ENCODE measurements at regions not wholly inside any gene's neighbourhood (a gene's known extent, or its start where the extent isn't known, plus 50 kb on each side); places are given as distances from the start of the nearest gene placed in this dataset.

DNA sequence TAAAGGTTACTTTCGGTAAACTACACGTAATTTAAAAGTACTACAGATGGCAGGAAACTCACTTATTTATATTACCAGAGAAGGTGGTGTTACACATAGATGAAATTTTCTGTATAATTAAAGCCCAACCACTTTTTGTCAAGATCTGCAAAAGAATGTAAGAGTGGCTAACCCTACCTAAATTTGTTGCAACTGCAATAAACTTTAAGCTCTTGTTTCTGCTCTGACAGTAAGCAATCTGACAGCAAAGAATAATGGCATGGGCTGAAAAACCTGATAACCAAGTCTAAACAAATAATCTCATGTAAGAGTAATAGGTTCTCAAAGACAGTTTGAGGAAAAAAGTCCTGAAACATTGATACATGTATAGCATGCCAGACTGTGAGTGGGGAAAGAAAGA lies 897.3 kb downstream of the TUSC7 start:
- no peak for DNase-seq

DNA sequence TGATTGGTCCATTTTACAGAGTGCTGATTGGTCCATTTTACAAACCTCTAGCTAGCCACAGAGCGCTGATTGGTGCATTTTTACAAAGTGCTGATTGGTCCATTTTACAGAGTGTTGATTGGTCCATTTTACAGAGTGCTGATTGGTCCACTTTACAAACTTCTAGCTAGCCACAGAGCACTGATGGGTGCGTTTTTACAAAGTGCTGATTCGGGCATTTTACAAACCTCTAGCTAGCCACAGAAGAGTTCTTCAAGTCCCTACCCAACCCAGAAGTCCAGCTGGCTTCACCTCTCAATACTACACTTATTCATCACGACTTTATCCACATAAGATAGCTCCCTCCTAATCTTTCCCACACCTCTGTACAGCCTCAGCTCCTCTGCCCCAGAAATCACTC lies 899.8 kb downstream of the TUSC7 start:
- DNase-seq, result no peak

DNA sequence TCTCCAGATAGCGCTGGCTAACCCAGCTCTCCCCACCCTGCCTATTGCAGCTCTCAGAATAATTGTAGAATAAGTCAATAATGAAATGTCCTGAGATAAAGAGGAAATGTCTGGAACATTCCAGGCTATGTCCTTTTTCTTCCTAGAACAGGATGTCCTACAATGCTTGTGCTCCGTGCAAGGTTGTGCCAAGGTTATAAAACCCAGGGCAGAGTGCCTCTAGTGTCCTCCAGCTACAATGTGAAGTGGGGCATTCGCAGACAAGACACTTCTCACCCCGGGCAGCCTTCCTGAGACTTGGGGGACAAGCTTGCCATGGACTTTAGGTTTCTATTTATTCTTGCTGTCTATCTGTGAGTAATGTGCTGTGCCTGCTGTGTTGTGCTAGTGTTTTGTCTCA lies 900.6 kb downstream of the TUSC7 start:
- no peak for DNase-seq

DNA sequence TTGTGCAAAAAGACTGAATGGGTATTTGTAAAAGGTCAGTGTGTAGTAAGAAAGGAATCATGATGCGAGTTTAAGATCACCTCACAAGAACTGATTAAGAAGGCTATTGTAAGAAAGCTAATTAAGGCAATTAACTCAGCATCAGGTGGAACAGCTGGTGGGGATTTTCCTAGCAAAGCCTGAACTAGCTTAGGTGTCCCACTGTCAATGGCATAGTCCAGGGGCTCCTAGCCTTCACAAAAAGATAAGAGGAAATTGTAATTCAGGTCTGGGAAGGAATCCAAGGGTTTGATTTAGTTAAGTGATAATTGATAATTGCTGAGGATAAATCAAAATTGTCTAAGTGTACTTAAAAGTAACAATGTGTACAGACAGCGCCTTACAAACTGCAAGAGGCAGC lies 901.6 kb downstream of the TUSC7 start:
- no peak for DNase-seq

DNA sequence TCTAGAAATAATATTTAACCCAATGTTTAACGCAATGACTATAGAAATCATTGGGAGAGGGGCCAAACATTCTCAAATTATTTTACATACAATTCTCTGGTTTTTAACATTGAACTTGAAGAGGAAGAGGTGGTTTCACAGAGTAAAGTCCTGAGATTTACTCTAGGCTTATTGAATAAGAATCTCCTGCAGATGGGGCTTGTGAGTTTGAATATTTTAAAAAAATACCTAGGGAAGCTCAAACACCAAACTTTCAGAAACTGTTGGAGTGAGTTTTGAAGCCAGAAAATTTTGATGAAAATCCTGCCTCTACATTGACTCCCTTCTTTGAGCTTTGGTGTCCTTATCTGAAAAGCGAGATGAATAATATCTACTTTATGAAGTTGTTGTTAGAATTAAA lies 906.6 kb downstream of the TUSC7 start:
- DNase-seq, result peak in 2 of 3 donors; percentile 11 to 25

DNA sequence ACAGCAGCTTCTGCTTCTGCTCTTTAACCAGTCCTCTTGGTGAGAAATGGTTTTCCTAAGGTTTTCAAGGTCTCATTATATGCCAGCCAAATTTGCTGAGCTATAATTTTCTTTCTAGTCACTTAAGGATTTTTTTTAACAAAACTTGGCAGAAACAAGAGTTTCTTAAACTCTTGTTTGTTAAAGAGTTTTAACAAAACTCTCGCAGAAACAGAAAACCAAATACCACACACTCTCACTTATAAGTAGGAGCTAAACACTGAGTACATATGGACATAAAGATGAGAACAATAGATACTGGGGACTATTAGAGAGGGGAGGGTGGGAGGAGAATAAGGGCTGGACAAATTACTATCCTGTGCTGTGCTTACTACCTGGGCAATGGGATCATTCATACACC lies 908.3 kb downstream of the TUSC7 start:
- DNase-seq, result no peak

DNA sequence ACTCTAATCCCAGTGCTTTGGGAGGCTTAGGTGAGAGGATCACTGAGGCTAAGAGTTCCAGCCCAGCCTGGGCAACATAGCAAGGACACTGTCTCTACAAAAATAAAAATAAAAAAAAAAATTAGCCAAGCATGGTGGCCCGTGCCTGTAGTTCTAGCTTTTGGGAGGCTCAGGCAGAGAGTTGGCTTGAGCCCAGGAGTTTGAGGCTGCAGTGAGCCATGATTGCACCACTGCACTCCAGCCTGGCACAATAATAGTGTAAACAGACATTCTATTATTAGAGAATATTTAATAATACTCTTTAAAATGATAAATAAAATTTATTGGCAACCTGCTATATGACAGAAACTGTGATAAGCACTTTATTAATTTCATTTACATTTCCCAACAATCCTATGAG lies 908.9 kb downstream of the TUSC7 start:
- no peak for DNase-seq

DNA sequence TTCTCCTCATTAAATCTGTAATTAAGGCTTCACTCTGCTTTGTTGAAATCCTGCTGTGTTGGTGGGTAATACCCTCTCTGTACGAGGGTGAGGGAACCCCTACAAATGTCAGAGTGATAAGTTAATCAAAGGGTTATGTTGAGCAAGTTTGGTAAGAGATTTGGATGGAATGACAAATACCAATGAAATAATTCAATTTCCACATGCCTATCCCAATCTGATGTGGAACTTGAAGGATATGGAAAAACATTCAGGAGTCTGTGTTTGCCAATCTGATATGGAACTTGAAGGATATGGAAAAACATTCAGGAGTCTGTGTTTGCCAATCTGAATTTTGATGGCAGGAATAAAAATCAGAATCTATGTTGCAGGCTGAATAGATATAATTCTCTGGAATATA lies 910.2 kb downstream of the TUSC7 start:
- no peak for DNase-seq

DNA sequence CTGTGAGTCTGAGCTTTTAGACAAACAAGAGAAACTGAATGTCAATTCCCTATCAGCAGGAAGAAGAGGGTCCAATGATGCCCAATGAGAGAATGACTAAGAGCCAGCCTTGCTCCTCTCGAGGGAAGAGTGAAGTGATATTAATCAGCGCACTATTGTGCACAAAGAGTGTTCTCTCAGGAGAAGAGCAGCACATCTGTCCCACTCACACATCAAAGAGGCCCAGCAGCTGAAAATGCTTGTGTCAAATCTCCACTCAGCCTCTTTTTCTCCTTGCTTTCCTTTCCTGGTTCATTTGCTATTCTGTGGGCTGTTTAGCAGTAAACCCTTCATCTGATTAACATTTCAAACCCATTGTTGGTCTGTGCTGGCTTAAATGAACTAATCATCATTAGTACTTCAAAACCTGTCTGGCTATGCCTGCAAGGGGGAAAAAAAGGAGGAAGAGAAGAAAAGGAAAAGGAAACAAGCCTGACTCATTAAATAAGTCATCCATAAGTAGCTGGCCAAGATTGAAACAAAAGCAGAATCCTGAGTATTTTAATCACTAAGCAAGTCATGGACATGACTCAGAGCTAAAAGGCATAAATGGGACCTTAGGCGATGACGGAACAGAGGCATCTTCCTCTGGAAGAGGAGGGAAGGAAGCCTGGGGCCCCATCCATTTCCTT lies 912.7 kb downstream of the TUSC7 start:
- peak in 1 of 3 donors; percentile 76 for DNase-seq

DNA sequence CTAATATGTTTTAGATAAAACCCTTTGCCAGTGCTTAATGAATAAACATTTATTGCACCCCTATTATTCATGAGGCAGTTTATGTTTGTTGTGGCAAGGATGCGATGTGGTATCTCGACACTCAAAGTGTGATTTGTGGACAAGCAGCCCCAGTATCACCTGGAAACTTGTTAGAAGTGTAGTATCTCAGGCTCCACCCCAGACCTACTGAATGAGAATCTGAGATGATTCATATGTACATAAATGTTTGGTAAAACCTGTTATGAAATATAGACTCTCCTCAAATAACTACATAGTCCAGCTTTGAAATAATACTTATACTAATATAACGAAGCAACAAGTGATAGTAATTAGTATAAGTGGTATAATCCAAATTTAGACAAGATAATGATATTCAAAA lies 914.8 kb downstream of the TUSC7 start:
- DNase-seq, result no peak

DNA sequence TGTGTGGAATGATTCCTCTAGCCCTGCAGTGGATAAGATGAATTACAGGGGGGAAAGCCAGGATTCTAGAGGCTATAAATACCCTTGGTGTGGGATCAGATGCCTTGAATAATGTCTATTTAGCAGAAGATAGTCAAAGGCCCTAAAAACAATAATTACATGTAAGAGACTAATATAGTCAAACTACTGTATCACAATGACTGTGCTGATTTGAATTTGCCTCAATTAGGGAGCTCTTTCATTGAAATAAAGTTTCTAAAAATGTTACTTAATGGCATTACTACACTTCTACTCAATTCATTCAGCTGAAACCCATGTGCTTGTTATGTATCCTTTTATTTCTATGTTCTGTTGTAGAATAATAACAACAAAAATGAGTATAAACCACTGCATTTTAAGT lies 915.6 kb downstream of the TUSC7 start:
- no peak for DNase-seq

DNA sequence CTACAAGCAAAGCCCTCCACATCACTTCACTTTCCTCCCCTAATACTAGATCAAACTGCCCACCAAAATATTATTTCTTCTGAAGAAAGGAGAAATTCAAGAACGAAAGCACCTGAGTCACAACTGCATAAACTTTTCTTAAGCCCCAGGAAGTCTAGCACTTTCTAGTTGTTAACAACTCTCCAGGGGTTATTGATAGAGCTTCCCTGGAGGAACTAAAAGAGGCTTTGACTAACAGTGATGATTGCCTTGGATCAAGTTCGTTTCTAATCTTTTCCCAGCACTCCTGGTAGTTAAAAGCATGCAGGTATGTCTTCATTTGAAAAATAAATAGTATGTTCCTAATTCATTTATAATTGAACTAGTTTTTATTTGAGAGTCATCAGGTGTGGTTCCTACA lies 917.0 kb downstream of the TUSC7 start:
- no peak for DNase-seq

DNA sequence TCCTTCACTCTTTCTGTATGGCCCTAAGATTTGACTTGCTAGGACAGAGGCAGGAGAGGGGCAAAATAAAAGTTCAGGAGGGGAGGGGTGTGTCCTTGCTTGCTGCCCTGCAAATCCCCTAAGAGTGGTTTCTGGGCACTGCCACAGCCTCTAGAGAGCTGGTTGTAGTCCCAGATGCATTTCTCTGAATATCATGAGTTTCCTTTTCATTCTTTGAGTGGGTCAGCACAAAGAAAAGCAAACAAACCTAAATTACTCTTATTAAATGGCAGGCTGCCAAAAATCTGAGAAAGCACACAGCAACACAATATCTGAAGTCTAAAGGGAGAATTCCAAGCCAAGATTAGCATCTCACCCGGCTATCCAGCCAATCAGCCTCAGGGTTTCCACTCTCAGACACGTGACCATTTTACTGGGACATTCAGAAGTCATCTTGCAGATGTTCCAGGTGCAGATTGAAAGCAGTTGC lies 919.3 kb downstream of the TUSC7 start:
- DNase-seq, result peak; percentile 90 to 96 (median 91)

DNA sequence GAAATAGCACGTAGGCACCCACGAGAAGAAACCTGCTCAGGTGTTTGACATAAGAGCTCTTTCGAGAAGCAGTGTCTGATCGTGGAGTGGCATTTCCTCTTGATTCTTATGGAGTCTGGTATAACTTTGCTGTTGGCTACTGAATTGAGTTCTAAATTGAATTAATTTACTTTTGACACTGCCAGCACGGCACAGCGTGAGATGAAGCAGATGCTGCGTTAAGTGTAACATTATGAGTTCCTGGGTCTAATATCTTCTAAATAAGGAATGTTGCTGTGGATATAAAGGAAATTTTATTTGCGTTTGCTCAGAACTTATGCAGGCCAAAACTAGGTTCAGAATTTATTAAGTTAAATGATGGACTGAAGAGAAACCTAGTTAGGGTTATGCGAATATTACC lies 919.9 kb downstream of the TUSC7 start:
- peak in 1 of 3 donors; percentile 13 for DNase-seq

DNA sequence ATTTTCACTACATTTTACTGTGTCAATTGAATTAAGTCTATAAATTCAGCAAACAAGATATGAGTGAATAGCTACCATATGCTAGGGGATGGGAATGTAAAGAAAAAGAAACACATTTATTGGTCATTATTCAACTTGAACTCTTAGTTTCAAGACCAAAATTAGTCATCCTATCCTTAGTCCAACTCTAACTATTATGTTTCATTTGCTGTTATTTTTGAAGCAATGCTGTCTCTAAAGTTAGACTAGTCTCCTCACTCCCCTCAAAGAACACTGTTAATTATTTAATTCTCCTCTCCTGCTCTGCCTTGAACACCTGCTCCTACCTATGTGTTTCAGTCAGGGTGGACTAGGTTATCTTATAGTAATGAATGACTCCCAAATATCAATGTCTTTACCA lies 920.9 kb downstream of the TUSC7 start:
- peak in 1 of 3 donors; percentile 52 for DNase-seq

DNA sequence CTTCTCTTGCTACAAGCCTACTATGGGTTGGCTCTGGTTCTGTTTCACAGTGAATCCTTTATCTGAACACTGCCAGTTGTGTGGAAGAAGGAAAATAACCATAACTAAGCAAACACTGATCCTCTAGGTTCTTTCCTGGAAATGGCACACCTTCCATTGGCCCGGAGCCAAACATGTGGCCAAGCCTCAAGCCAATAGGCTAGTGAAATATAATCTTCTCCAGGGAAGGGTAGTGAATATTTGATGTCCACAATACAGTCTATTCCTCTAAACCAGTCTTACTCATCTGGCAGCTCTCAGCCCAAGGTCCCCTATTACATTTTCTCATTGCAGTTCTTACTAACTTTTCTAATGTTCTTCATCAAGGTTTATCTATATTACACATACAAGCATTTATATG lies 921.3 kb downstream of the TUSC7 start:
- DNase-seq, result peak in 2 of 3 donors; percentile 10 to 42

DNA sequence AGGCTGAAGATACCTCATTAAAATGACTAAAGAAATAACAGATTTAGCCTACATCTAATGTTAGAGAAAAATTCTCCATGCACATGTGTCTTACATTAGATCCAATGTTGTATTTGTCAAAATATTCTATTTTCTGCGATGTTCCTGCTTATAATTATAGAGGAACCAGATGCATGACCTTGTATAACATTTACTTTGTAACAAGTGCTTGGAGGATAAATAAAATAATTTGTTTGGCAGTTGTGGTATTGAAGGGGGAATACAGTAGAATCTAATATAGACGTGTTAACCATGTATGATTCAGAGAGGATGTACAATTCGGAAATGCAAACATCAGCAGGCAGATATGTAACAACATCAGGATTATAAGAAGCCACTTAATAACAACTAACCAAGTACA lies 922.2 kb downstream of the TUSC7 start:
- peak in 2 of 3 donors; percentile 22 to 46 for DNase-seq

DNA sequence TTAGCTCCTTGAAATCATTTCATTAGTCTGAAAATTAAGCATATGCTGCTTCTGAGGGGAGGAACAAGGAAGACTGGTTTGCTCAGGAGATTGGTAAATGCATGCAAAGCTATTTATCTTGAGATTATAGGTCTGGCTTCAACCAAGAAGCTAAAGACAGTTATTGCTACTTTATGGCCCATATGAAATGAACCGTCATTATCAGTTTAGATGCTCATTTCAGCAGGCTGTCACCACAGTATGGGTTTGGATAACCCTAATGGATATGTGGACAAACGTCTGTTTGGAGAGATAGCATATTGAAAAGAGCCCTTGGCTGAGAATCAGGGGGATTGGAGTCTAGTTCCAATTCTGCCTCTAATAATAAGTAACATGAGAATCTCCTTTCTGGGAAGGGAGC lies 922.6 kb downstream of the TUSC7 start:
- peak in 2 of 3 donors; percentile 10 to 30 for DNase-seq

DNA sequence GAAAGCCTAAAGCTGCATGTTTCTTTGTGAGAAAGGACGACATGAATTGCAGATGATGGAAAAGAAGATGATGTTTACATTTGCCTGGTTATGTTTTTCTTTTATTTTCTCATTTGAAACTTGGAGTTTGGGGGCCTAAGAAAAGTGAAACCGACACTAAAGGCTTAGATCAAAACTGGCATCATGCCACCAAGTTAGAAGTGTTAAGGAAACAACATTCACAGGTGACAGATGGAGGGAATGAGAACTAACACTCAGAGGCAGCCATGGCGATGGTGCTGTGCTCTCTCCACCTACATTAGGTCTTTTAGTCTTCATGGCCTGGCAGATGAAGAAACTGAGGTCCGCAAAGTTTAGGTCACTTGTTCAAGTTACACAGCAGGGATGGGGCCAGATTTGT lies 923.6 kb downstream of the TUSC7 start:
- no peak for DNase-seq

DNA sequence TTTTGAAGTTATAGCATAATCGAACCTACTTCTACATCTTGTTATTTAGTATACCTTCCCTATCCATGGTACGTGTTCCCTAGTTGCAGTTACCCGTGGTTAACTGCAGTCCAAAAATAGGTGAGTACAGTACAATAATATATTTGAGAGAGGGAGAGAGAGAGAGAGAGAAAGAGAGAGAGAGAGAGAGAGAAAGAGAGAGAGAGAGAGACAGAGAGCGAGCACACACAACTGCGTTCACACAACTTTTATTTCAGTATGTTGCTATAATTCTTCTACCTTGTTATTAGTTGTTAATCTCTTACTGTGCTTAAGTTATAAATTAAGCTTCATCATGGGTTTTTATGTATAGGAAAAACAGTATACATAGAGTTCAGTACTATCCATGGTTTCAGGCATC lies 928.1 kb downstream of the TUSC7 start:
- DNase-seq, result no peak

DNA sequence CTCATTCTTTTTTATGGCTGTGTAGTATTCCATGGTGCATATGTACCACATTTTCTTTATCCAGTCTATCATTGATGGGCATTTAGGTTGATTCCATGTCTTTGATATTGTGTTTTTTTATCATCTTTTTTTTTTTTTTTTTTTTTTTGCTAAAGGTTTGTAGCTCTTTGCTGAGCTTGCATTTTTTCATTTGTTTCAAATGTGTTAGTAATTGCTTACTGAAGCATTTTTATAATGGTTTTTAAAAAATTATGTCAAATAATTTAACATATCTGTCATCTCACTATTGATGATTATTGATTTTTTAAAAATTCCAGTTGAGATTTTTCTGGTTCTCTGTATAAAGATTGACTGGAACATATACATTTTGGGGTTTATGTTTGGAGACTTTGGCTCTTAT lies 934.6 kb downstream of the TUSC7 start:
- DNase-seq, result no peak

DNA sequence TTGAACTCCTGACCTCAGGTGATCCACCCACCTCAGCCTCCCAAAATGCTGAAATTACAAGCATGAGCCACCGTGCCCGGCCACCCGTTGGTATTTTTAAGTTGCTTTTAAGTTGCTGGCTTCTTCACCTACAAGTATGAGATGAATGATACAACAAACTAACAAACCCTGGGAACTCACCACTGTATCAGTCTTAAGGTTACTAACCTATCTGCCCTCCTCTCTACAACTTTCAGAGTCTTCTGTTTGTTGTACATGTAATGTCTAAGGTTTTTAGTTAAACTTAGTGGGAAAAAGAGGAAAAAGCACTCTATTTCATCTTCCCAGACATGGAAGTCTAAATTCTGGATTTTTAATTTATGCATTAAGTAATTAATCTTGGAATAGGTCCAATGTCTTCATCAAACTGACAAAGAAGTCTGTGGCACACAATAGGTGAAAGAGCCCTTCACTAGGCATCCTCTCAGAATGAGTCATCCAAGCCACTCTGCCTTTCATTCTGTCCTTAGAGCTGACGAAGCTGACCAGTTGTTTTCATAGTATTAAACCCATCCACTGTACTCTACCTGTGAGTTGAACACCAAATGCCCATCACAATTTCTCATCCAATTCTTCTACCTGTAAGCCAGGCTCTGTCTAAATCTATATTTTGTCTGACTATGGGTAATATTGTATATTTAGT lies 936.1 kb downstream of the TUSC7 start:
- no peak for DNase-seq

DNA sequence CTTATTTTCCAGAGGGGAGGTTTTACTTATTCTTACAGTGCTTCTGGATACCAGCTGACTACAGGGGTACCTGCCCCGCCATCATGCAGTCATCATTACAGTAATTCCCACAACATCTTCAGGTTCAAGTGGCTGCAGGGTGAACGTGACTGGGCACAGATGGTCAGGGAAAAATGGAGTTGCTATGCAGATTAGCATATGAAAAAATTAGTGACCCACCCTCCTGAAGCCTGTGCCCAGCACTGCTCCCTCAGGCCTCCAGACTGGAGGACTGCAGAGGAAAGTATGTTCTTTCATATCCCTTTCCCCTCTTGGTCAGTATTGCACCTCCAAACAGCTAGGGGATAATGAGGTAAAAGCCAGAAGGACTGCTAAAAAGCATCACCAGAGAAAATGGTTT lies 937.9 kb downstream of the TUSC7 start:
- no peak for DNase-seq

DNA sequence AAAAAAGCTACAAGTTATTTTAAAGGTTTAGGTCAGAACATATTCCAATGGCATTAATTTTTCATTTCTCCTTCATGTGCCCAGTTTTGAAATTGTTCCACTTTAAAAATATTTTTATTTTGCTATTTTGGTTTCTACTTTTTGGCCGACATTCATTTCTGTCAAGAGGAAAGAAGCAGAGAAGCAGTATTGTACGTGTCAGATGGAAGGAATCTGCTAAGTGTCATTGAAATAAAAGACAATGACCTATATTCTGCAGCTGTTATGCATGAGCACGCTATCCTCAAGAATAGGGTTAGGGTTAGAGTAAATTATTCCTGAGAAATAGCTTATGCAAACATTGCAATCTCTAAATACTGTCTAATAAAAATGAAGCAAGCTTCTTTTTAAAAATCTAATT lies 941.7 kb downstream of the TUSC7 start:
- DNase-seq, result peak in 2 of 3 donors; percentile 25 to 29
